ENCODE measurements at regions not wholly inside any gene's neighbourhood (a gene's known extent, or its start where the extent isn't known, plus 50 kb on each side); places are given as distances from the start of the nearest gene placed in this dataset.

DNA sequence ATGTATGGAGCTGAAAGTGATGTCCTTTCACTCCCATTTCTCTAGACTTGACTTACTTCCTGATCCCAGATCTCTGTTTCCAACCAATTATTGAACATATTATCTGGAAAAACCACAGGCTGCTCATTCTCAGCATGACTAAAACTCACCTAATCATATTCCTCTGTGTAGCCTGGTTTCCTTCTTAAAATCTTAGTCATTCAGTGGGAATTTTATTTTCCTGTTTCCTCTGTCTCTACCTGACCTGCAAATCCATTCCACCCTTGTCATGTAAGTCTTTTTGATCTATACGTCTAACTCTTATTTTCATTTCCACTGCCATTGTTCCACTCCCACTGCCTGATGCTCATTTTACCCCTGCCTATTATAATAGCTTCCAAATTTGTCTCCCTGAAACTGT lies 67.9 kb upstream of the APOBEC4 start:
- CTCF ChIA-PET = interaction anchor here (1.2 kb wide), 1 partner anchor 195 kb away, joined by 3 read pairs; no protein-coding TSS in a partner anchor

DNA sequence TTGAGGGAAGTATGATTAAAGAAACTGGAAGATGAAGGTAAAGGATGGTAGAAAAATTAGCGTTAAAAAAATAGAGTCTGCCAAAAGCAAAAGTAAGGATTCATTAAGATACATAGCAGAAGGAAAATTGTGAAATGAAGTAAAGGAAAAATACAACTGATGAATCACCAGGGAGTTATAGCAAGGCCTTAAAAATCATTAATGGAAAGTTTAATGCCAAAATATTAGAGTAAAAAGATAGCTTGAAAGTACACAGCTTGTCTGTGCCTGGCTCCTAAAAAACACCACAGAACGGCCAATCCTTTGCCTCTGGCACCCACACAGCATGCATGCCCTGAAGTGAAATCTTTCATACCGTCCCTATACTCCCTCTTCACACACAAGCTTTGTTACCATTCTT lies 66.9 kb upstream of the APOBEC4 start:
- no peak for DNase-seq (ENCODE audit: low read depth)
- TF ChIP-seq, protein P1, sequence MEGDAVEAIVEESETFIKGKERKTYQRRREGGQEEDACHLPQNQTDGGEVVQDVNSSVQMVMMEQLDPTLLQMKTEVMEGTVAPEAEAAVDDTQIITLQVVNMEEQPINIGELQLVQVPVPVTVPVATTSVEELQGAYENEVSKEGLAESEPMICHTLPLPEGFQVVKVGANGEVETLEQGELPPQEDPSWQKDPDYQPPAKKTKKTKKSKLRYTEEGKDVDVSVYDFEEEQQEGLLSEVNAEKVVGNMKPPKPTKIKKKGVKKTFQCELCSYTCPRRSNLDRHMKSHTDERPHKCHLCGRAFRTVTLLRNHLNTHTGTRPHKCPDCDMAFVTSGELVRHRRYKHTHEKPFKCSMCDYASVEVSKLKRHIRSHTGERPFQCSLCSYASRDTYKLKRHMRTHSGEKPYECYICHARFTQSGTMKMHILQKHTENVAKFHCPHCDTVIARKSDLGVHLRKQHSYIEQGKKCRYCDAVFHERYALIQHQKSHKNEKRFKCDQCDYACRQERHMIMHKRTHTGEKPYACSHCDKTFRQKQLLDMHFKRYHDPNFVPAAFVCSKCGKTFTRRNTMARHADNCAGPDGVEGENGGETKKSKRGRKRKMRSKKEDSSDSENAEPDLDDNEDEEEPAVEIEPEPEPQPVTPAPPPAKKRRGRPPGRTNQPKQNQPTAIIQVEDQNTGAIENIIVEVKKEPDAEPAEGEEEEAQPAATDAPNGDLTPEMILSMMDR (IDR thresholded peaks at IDR 0.05; ENCODE audit: insufficient read depth, low read depth, low read length) = no peak
- Histone ChIP-seq H3K27me3 (ENCODE audit: control insufficient read depth, insufficient read depth, low read length) (no peaks in the 10 kb centered on the region), H3K4me3 (ENCODE audit: low read depth, low read length) (no peak overlapping the region), H3K36me3 (ENCODE audit: control insufficient read depth, insufficient read depth, low read length) (no peaks in the 10 kb centered on the region)
- CTCF ChIA-PET = interaction anchor here (1.2 kb wide), 1 partner anchor 196 kb away, joined by 3 read pairs; no protein-coding TSS in a partner anchor
- POLR2A ChIA-PET = no interaction called here

More for the DNA sequence above, 67.9 kb upstream of the APOBEC4 start:
- H3K36me3 ChIP-seq (ENCODE audit: control insufficient read depth, insufficient read depth, low read length) = no peaks in the 10 kb centered on the region
- H3K4me3 ChIP-seq (ENCODE audit: low read depth, low read length) = no peak overlapping the region
- no peaks in the 10 kb centered on the region for H3K27me3 ChIP-seq (ENCODE audit: control insufficient read depth, insufficient read depth, low read length)
- POLR2A ChIA-PET = no interaction called here
- TF ChIP-seq, protein P1 (IDR thresholded peaks at IDR 0.05; ENCODE audit: insufficient read depth, low read depth, low read length) = no peak
- no peak for DNase-seq (ENCODE audit: low read depth)

DNA sequence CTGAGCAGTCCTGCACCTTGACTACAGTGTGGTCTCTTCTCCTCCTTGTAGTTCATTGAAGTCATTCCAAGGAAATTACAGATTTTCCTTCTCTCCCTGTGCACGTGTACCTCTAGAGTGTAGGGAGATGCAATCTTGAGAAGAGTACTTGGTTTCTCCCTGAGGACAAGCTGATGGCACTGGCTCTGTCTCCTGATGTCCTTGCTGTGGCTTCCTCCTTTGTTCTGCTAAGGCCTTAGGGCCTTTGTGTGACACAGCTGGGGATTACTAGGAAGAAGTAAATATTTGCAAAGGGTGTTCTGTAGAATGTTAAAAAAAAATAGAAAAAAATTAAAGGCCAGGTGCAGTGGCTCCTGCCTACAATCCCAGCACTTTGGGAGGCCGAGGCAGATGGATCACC lies 66.2 kb upstream of the APOBEC4 start:
- Histone ChIP-seq H3K4me3 (ENCODE audit: low read depth, low read length) (no peak overlapping the region), H3K36me3 (ENCODE audit: control insufficient read depth, insufficient read depth, low read length) (no peaks in the 10 kb centered on the region), H3K27me3 (ENCODE audit: control insufficient read depth, insufficient read depth, low read length) (no peaks in the 10 kb centered on the region)
- TF ChIP-seq, protein P1 (IDR thresholded peaks at IDR 0.05; ENCODE audit: insufficient read depth, low read depth, low read length) = no peak
- DNase-seq (ENCODE audit: low read depth) = no peak
- POLR2A ChIA-PET = no interaction called here
- CTCF ChIA-PET = no interaction called here

DNA sequence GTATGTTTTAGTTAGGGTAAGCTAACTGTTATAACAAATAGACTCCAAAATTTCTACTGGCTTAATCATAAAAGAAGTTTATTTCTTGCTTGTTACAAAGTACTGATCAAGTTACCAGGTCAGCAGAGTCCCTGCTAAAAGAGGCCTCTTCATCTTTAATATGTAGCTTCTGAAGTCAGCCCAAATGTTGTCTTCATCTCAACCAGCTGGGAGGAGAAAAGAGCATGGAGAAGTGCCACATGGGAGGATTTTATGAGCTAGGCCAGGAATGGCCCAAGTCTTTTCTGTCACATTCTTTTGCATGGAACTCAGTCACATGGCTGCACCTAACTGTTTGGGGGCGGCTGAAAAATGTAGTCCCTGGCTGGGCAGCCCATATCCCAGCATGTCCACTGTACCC lies 63.2 kb upstream of the APOBEC4 start:
- ChIA-PET CTCF (no interaction called here), POLR2A (no interaction called here)
- TF ChIP-seq, protein P1 (IDR thresholded peaks at IDR 0.05; ENCODE audit: insufficient read depth, low read depth, low read length) = no peak
- no peak for DNase-seq (ENCODE audit: low read depth)
- no peaks in the 10 kb centered on the region for H3K27me3 ChIP-seq (ENCODE audit: control insufficient read depth, insufficient read depth, low read length)
- no peaks in the 10 kb centered on the region for H3K36me3 ChIP-seq (ENCODE audit: control insufficient read depth, insufficient read depth, low read length)
- no peak overlapping the region for H3K4me3 ChIP-seq (ENCODE audit: low read depth, low read length)

DNA sequence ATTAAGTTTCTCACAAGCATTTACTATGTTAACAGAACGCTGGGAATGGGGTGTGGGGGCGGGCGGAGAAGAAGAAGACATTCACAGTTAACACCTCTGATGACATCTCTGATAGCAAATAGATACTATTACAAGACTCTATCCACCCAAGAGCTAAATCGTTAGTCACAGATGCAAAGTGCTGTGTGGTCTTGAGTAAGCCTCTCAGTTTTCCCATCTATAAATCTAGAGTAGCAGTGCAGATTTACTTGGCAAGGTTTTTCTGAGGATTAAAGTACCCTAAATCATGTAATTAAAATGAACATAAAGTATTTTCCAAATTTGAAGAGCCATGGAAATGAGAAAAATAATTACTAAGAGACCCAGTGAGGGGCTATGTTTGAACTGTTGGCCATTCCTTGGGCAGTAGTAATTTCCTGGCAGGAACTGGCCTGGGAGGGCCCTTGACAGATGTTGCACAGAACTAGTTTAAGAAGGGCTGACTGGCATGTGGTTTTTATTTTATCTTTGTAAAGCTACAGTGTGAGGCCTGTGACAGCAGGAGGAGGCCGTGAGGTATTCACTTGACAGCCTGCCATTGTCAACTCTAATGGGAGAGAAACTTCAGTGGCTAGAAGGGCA lies 58.7 kb upstream of the APOBEC4 start:
- CTCF ChIA-PET = interaction anchor here (1.2 to 1.7 kb wide), 3 partner anchors 36 to 204 kb away, joined by 3 to 6 read pairs (median 5); no protein-coding TSS in a partner anchor

More for the DNA sequence above, 58.7 kb upstream of the APOBEC4 start:
- H3K36me3 ChIP-seq (ENCODE audit: control insufficient read depth, insufficient read depth, low read length) = no peaks in the 10 kb centered on the region
- POLR2A ChIA-PET = no interaction called here
- H3K27me3 ChIP-seq (ENCODE audit: control insufficient read depth, insufficient read depth, low read length) = no peaks in the 10 kb centered on the region
- DNase-seq (ENCODE audit: low read depth) = peak; percentile 58
- H3K4me3 ChIP-seq (ENCODE audit: low read depth, low read length) = no peak overlapping the region
- TF ChIP-seq, protein P1 (IDR thresholded peaks at IDR 0.05; ENCODE audit: insufficient read depth, low read depth, low read length) = 0 out of 2 replicates have a peak, but pooled peaks have one; percentile 20
